Esophagus muscularis mucosa (tissue), 4 donors: ENCODE measurements at regions not wholly inside any gene's neighbourhood (a gene's known extent, or its start where the extent isn't known, plus 50 kb on each side); places are given as distances from the start of the nearest gene placed in this dataset.

Experiments
- DNase-seq: peaks from one replicate; pipeline ENCODE4 v3.0.0-alpha.2; 2017; ENCODE audit errors: extremely low spot score
- H3K27ac ChIP-seq, 4 donors: fragments of 200-600 bp; sonication (generic); replicated peaks in 1 of 4; 1 replicate in 3 of 4; 2 replicates in 1 of 4; pipeline ENCODE4 v1.5.1; 2016 to 2019; ENCODE audit warnings: mild to moderate bottlenecking in 1 of 4
- H3K27me3 ChIP-seq, 4 donors: fragments of 200-600 bp; sonication (generic); one replicate each; pipeline versions ENCODE4 v1.5.1 to v1.6.0; 2016 to 2019
- H3K36me3 ChIP-seq, 4 donors: fragments of 200-600 bp; sonication (generic); one replicate each; pipeline ENCODE4 v1.5.1; 2016 to 2019
- H3K4me1 ChIP-seq, 4 donors: fragments of 200-600 bp; sonication (generic); one replicate each; pipeline ENCODE4 v1.5.1; 2016 to 2019
- H3K4me3 ChIP-seq, 4 donors: fragments of 200-600 bp; sonication (generic); 1 replicate in 2 of 4; 2 replicates in 2 of 4; pipeline ENCODE4 v1.5.1; 2016 to 2019; ENCODE audit warnings: mild to moderate bottlenecking in 4 of 4, moderate library complexity in 1 of 4
- H3K9me3 ChIP-seq, 4 donors: fragments of 200-600 bp; sonication (generic); 1 replicate in 3 of 4; 2 replicates in 1 of 4; pipeline ENCODE4 v1.5.1; 2016 to 2019
- EP300 ChIP-seq: sonication (generic); formaldehyde crosslinking; IDR thresholded peaks from one replicate; pipeline ENCODE4 v1.6.1; 2017; ENCODE audit warnings: antibody characterized with exemption
- POLR2A ChIP-seq: fragments of 450-650 bp; IDR thresholded peaks from one replicate; pipeline ENCODE4 v1.6.1; 2017; ENCODE audit warnings: antibody characterized with exemption, moderate library complexity, mild to moderate bottlenecking, low read depth
- POLR2AphosphoS5 ChIP-seq, 2 donors: sonication (generic); formaldehyde crosslinking; IDR thresholded peaks; one replicate each; pipeline ENCODE4 v1.6.1; 2017; ENCODE audit warnings: antibody characterized with exemption in 2 of 2
- WGBS: methylation state at CpG from one replicate; pipeline ENCODE4 v1.1.5; 2018; 5-methylcytosine and 5-hydroxymethylcytosine counted together
- intact Hi-C: fragments of 100-400 bp; cut with DNase I; formaldehyde crosslinking; loops from one replicate; pipeline ENCODE4 v1.15.1; 2023
- TF ChIP-seq, protein P1 (sequence below), 3 experiments: fragments of 200-600 bp in 2 of 3; fragments of 450-650 bp in 1 of 3; sonication (generic) in 2 of 3; IDR thresholded peaks; one replicate each; pipeline ENCODE4 v1.5.1; 2017 to 2019; ENCODE audit warnings: antibody characterized with exemption in 3 of 3, mild to moderate bottlenecking in 2 of 3, moderate library complexity in 1 of 3

DNA sequence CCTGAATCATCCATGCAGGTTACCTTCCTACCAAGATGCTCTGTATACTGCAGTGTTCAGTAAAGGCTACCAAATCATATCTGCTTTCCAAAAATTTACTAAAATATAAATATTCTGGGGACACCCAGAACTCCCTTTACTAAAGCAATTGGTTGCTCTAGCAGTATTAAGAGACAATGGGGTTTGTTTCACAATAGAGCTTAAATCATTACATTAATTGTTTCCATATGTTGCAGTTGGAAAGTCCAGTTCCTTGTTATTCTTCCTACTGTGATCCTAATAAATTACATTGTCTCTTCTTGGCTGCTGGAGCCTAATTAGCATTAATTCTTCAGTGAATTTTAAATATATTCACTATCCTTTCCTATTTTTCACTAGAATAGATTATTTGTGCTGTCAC is 316.0 kb upstream of the MTNR1B start:
- no peak for DNase-seq
- H3K9me3 ChIP-seq, result no peaks in the 10 kb centered on the region
- H3K36me3 ChIP-seq, result no peaks in the 10 kb centered on the region
- no peaks in the 10 kb centered on the region for H3K4me1 ChIP-seq
- no peaks in the 10 kb centered on the region for H3K27me3 ChIP-seq
- no peak overlapping the region for H3K4me3 ChIP-seq
- intact Hi-C loops, result no loop called here
- H3K27ac ChIP-seq, result no peak overlapping the region
- no peak for TF ChIP-seq EP300
- TF ChIP-seq POLR2AphosphoS5 (IDR thresholded peaks at IDR 0.05), result no peak
- TF ChIP-seq, protein P1, sequence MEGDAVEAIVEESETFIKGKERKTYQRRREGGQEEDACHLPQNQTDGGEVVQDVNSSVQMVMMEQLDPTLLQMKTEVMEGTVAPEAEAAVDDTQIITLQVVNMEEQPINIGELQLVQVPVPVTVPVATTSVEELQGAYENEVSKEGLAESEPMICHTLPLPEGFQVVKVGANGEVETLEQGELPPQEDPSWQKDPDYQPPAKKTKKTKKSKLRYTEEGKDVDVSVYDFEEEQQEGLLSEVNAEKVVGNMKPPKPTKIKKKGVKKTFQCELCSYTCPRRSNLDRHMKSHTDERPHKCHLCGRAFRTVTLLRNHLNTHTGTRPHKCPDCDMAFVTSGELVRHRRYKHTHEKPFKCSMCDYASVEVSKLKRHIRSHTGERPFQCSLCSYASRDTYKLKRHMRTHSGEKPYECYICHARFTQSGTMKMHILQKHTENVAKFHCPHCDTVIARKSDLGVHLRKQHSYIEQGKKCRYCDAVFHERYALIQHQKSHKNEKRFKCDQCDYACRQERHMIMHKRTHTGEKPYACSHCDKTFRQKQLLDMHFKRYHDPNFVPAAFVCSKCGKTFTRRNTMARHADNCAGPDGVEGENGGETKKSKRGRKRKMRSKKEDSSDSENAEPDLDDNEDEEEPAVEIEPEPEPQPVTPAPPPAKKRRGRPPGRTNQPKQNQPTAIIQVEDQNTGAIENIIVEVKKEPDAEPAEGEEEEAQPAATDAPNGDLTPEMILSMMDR (IDR thresholded peaks at IDR 0.05), result no peak
- TF ChIP-seq POLR2A, result no peak

- intact Hi-C loops, result no loop called here
- TF ChIP-seq POLR2AphosphoS5 (IDR thresholded peaks at IDR 0.05) (no peak), POLR2A (no peak), EP300 (no peak)
- TF ChIP-seq, protein P1 (IDR thresholded peaks at IDR 0.05), result no peak
Observed at GRCh38 chr11:92656783-92657182, 312.7 kb upstream of the MTNR1B start.

GRCh38 chr11:92657226-92657625 is 312.2 kb upstream of the MTNR1B start:
- Histone ChIP-seq H3K9me3 (no peaks in the 10 kb centered on the region), H3K36me3 (no peaks in the 10 kb centered on the region), H3K4me3 (no peak overlapping the region), H3K4me1 (no peaks in the 10 kb centered on the region), H3K27ac (no peak overlapping the region), H3K27me3 (no peaks in the 10 kb centered on the region)
- TF ChIP-seq POLR2AphosphoS5 (IDR thresholded peaks at IDR 0.05) (no peak), EP300 (no peak), POLR2A (no peak)
- TF ChIP-seq, protein P1 (IDR thresholded peaks at IDR 0.05), result no peak
- DNase-seq, result peak; percentile 57
- intact Hi-C loops, result no loop called here
- 66% methylated on average over 2 of the region's 2 CpGs for WGBS

More at GRCh38 chr11:92656783-92657182, 312.7 kb upstream of the MTNR1B start:
- H3K36me3 ChIP-seq, result no peaks in the 10 kb centered on the region
- no peak overlapping the region for H3K27ac ChIP-seq
- WGBS, result 82% methylated on average over 2 of the region's 2 CpGs
- DNase-seq, result no peak
- H3K9me3 ChIP-seq, result no peaks in the 10 kb centered on the region
- H3K4me3 ChIP-seq, result no peak overlapping the region
- no peaks in the 10 kb centered on the region for H3K27me3 ChIP-seq
- H3K4me1 ChIP-seq, result no peaks in the 10 kb centered on the region

- H3K4me3 ChIP-seq, result no peak overlapping the region
- DNase-seq, result no peak
- TF ChIP-seq EP300, result no peak
- no peak for TF ChIP-seq POLR2A
- TF ChIP-seq POLR2AphosphoS5 (IDR thresholded peaks at IDR 0.05), result no peak
- TF ChIP-seq, protein P1 (IDR thresholded peaks at IDR 0.05), result no peak
- intact Hi-C loops, result no loop called here
- WGBS, result 95% methylated on average over 2 of the region's 2 CpGs
- H3K4me1 ChIP-seq, result no peaks in the 10 kb centered on the region
- no peak overlapping the region for H3K27ac ChIP-seq
- H3K9me3 ChIP-seq, result no peaks in the 10 kb centered on the region
- H3K36me3 ChIP-seq, result no peaks in the 10 kb centered on the region
- H3K27me3 ChIP-seq, result no peaks in the 10 kb centered on the region
Observed at GRCh38 chr11:92658733-92659132, 310.7 kb upstream of the MTNR1B start.

DNA sequence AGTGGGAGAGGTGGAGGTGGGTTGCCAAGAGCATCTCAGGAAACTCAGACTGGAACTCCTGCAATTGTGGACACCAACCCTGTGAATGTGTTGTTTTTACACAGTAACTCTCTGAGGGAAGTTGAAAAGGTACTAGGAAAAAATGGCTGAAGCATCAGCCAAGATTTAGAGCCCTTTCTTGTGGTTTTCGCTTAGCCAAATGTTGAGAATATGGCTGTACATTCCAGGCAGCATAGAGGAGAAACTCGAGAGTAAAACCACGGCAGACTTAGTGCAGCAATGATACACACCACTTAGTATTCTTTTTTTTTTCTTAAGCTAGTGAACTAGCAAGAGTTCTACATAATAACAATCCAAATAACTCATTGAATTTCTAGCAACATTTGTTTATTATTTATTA is 309.7 kb upstream of the MTNR1B start:
- TF ChIP-seq POLR2AphosphoS5 (IDR thresholded peaks at IDR 0.05) (no peak), POLR2A (no peak), EP300 (no peak)
- TF ChIP-seq, protein P1 (IDR thresholded peaks at IDR 0.05), result no peak
- H3K4me1 ChIP-seq, result no peaks in the 10 kb centered on the region
- no peak overlapping the region for H3K27ac ChIP-seq
- H3K36me3 ChIP-seq, result no peaks in the 10 kb centered on the region
- WGBS, result 85% methylated on average over 3 of the region's 3 CpGs
- H3K9me3 ChIP-seq, result no peaks in the 10 kb centered on the region
- H3K4me3 ChIP-seq, result no peak overlapping the region
- DNase-seq, result no peak
- no peaks in the 10 kb centered on the region for H3K27me3 ChIP-seq
- intact Hi-C loops, result no loop called here
